ENCODE measurements at regions not wholly inside any gene's neighbourhood (a gene's known extent, or its start where the extent isn't known, plus 50 kb on each side); places are given as distances from the start of the nearest gene placed in this dataset.

- TF ChIP-seq POLR2A (IDR thresholded peaks at IDR 0.05) (no peak), CTCF (IDR thresholded peaks at IDR 0.05) (no peak)
Observed at GRCh38 chrX:121570072-121570841, 522.8 kb downstream of the GLUD2 start.

Measured in thyroid gland (tissue), 4 donors.